Testis (tissue), 2 donors: ENCODE measurements at regions not wholly inside any gene's neighbourhood (a gene's known extent, or its start where the extent isn't known, plus 50 kb on each side); places are given as distances from the start of the nearest gene placed in this dataset.
"Not testable (repeated sequence)": the region's sequence is repeated elsewhere in the genome, so short reads cannot be mapped to it uniquely, and the experiment has no call there.

Source experiments
- DNase-seq: peaks from one replicate; pipeline ENCODE4 v3.0.0-alpha.2; 2019
- H3K27ac ChIP-seq, 2 donors: fragments of 200-600 bp; sonication (generic); one replicate each; pipeline ENCODE4 v1.5.1; 2019
- H3K27me3 ChIP-seq: fragments of 200-600 bp; sonication (generic); one replicate; pipeline ENCODE4 v1.5.1; 2019
- H3K36me3 ChIP-seq: fragments of 200-600 bp; sonication (generic); one replicate; pipeline ENCODE4 v1.5.1; 2017; ENCODE audit warnings: low read depth; ENCODE audit errors: missing control alignments
- H3K4me1 ChIP-seq: fragments of 200-600 bp; sonication (generic); one replicate; pipeline ENCODE4 v1.5.1; 2019
- H3K4me3 ChIP-seq, 2 donors: fragments of 200-600 bp; sonication (generic); one replicate each; pipeline ENCODE4 v1.5.1; 2017 to 2019
- H3K9me3 ChIP-seq: fragments of 200-600 bp; sonication (generic); one replicate; pipeline ENCODE4 v1.5.1; 2017
- POLR2A ChIP-seq: fragments of 450-650 bp; IDR thresholded peaks from one replicate; pipeline ENCODE4 v1.6.1; 2017; ENCODE audit warnings: antibody characterized with exemption, mild to moderate bottlenecking, moderate library complexity
- WGBS, 2 donors: methylation state at CpG; one replicate each; pipeline ENCODE4 v1.1.5; 2018; 5-methylcytosine and 5-hydroxymethylcytosine counted together
- intact Hi-C: fragments of 100-400 bp; cut with DNase I; formaldehyde crosslinking; loops from one replicate; pipeline ENCODE4 v1.15.1; 2023; ENCODE audit warnings: low total_unique reads
- TF ChIP-seq, protein P1 (sequence below), 3 experiments: fragments of 450-650 bp in 2 of 3; fragments of 200-600 bp in 1 of 3; sonication (generic) in 1 of 3; IDR thresholded peaks; one replicate each; pipeline ENCODE4 v1.5.1; 2016 to 2019; ENCODE audit warnings: antibody characterized with exemption in 3 of 3, mild to moderate bottlenecking in 2 of 3, moderate library complexity in 1 of 3

DNA sequence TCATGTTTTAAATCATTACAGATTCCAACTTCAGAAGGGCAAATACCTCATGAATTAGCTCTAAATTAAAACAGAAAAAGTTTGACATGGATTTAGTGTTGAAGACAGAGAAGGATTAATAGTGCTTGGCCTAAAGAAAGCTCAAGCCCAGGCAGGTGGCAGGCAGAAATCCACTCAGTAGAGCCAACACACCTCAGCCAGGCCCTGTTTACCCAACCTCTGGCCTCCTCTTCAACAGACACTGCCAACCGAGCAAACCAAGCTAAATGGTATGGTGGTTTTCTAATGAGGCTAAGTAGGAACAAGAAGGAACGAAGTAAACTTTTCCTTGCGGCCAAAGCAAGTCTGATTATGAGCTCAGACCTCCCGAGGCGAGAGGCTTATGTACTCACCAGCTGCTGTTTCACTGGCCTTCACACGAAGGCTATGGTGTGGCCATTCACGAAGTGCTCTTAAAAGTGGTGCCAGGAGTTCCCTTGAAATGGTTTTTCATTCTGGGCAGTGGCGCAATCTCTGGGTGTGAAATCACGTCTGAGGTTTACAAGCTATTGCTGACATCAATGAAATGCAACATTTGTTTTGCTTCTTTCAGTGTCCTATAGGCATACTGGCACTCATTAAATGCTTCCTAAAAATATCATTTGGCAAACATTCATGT lies 124.1 kb upstream of the LGR5 start:
- WGBS, 2 donors = 75 to 77% methylated on average over 9 of the region's 9 CpGs
- no peak for DNase-seq
- H3K27me3 ChIP-seq = no peaks in the 10 kb centered on the region
- no peak overlapping the region for H3K27ac ChIP-seq
- no peaks in the 10 kb centered on the region for H3K9me3 ChIP-seq
- H3K36me3 ChIP-seq = no peaks in the 10 kb centered on the region
- intact Hi-C loops = no loop called here
- TF ChIP-seq, protein P1, sequence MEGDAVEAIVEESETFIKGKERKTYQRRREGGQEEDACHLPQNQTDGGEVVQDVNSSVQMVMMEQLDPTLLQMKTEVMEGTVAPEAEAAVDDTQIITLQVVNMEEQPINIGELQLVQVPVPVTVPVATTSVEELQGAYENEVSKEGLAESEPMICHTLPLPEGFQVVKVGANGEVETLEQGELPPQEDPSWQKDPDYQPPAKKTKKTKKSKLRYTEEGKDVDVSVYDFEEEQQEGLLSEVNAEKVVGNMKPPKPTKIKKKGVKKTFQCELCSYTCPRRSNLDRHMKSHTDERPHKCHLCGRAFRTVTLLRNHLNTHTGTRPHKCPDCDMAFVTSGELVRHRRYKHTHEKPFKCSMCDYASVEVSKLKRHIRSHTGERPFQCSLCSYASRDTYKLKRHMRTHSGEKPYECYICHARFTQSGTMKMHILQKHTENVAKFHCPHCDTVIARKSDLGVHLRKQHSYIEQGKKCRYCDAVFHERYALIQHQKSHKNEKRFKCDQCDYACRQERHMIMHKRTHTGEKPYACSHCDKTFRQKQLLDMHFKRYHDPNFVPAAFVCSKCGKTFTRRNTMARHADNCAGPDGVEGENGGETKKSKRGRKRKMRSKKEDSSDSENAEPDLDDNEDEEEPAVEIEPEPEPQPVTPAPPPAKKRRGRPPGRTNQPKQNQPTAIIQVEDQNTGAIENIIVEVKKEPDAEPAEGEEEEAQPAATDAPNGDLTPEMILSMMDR (IDR thresholded peaks at IDR 0.05) = no peak
- no peak for TF ChIP-seq POLR2A
- H3K4me1 ChIP-seq = no peaks in the 10 kb centered on the region
- no peak overlapping the region for H3K4me3 ChIP-seq

DNA sequence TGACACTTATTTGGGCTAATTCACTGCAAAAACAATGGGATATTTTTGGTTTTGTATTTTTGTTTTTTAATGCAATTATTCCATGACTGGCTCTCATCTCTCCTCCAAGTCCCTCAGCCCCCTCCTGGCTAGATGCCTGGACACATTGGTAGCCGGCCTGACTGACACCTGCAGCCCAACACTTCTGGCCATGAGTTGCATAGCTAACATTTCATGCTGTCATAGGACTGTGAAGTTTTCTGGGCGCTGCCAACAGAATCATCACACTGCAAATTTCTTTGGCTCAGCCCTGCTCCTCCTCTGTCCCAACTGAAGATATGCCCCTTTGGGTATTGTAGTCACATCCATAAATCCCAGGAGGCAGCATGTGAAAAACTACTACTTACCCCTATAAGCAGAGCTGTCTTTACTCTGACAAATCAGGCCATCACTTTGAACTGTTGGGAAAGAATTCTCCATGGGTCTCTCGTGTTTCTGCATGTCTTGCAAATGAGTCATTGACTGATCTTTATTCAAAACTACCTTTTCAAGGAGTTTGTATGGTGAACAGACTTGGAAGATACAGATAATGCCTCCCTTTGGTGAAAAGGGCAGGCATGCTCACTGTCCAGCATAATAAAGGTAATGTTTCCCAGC lies 126.7 kb upstream of the LGR5 start:
- H3K36me3 ChIP-seq = no peaks in the 10 kb centered on the region
- H3K27me3 ChIP-seq = no peaks in the 10 kb centered on the region
- intact Hi-C loops = no loop called here
- WGBS, 2 donors = 61 to 64% methylated on average over 3 of the region's 3 CpGs
- no peak overlapping the region for H3K27ac ChIP-seq
- H3K4me3 ChIP-seq = no peak overlapping the region
- H3K9me3 ChIP-seq = no peaks in the 10 kb centered on the region
- TF ChIP-seq, protein P1 (IDR thresholded peaks at IDR 0.05) = no peak
- TF ChIP-seq POLR2A = no peak
- no peaks in the 10 kb centered on the region for H3K4me1 ChIP-seq
- no peak for DNase-seq

DNA sequence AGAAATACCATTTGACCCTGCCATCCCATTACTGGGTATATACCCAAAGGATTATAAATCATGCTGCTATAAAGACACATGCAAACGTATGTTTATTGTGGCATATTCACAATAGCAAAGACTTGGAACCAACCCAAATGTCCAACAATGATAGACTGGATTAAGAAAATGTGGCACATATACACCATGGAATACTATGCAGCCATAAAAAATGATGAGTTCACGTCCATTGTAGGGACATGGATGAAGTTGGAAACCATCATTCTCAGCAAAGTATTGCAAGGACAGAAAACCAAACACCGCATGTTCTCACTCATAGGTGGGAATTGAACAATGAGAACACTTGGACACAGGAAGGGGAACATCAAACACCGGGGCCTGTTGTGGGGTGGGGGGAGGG lies 128.0 kb upstream of the LGR5 start:
- intact Hi-C loops, H3K36me3 ChIP-seq, H3K9me3 ChIP-seq, H3K4me3 ChIP-seq, DNase-seq, H3K4me1 ChIP-seq, H3K27ac ChIP-seq, H3K27me3 ChIP-seq: not testable (repeated sequence)
- 91 to 93% methylated on average over 4 of the region's 4 CpGs for WGBS, 2 donors

DNA sequence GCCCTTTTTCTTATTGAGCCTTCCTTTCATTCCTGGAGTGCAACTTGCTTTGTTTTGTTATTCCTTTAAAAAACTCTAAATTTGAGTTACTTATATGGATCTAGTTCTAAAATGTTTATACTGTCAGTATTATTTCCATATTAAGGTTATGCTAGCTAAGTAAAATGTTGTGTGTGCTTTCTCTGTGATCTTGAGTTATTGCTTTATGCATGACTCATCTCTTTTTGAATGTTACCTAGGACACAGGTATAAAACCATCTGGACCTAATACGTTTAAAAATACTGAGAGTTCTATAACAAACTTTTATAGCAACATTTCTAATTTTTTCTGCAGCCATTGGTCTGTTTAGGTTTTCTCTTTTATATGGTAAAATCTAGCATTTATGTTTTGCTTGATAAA lies 132.8 kb upstream of the LGR5 start:
- Histone ChIP-seq H3K27ac (no peak overlapping the region), H3K27me3 (no peaks in the 10 kb centered on the region), H3K36me3 (no peaks in the 10 kb centered on the region), H3K4me3 (no peak overlapping the region), H3K9me3 (no peaks in the 10 kb centered on the region), H3K4me1 (no peaks in the 10 kb centered on the region)
- WGBS, 2 donors = 92 to 94% methylated on average over 1 of the region's 1 CpG
- DNase-seq = no peak
- no peak for TF ChIP-seq POLR2A
- TF ChIP-seq, protein P1 (IDR thresholded peaks at IDR 0.05) = no peak
- intact Hi-C loops = no loop called here

DNA sequence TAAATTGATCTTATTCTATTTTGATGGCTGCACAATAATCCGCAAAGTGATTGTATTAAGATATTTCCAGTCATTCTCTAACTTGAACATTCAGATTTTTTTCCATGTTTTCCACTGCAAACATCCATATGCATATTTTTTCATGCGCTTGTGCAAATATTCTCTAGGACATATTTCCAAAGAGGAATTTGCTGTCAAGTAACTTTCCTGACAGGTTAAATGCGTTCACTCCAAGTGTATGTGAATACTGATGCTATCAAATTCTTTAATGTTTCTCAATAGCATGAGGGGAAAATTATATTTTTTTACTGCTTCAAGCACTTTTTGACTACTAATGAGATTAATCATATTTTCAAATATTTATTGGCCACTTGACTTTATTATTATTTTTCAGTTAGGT lies 135.3 kb upstream of the LGR5 start:
- no peak for TF ChIP-seq POLR2A
- TF ChIP-seq, protein P1 (IDR thresholded peaks at IDR 0.05) = no peak
- Histone ChIP-seq H3K9me3 (no peaks in the 10 kb centered on the region), H3K4me3 (no peak overlapping the region), H3K27me3 (no peaks in the 10 kb centered on the region), H3K27ac (no peak overlapping the region), H3K4me1 (no peaks in the 10 kb centered on the region), H3K36me3 (no peaks in the 10 kb centered on the region)
- intact Hi-C loops = no loop called here
- DNase-seq = no peak
- 94 to 97% methylated on average over 3 of the region's 3 CpGs for WGBS, 2 donors
